K562 (cell line): ENCODE measurements at regions not wholly inside any gene's neighbourhood (a gene's known extent, or its start where the extent isn't known, plus 50 kb on each side); places are given as distances from the start of the nearest gene placed in this dataset.

Experiments
- ATAC-seq: fragments of 200-7000 bp; cut with Tn5 transposase; 3 replicates; pipeline ENCODE4 v1.9.1; 2020; ENCODE audit warnings: moderate library complexity
- BruUV-seq: library from RNA; stranded (reverse); fragments of 400-500 nt; replicated peaks from 2 replicates; lab custom pipeline; 2021; lab: Mats Ljungman, UMichigan
- CTCF ChIA-PET: fragments of 300-600 bp; formaldehyde crosslinking; extraction: SDS; loops from one replicate; lab custom pipeline; 2021; ENCODE audit warnings: low intra/inter-chr PET ratio; lab: Yijun Ruan, JAX
- POLR2A ChIA-PET: fragments of 300-600, 350-650 bp; sonication (Branson Sonifier 250); formaldehyde crosslinking; extraction: SDS; loops from one replicate; lab custom pipeline; 2021; ENCODE audit warnings: antibody characterized with exemption, inconsistent platforms; lab: Yijun Ruan, JAX
- DNase-seq, 4 experiments: peaks; one replicate each; pipeline versions ENCODE4 v3.0.0 to v3.0.0-alpha.2; 2011 to 2018; ENCODE audit warnings: low spot score in 3 of 4, mixed read lengths in 3 of 4; ENCODE audit errors: extremely low read depth in 1 of 4
- FAIRE-seq: peaks from 2 replicates; lab custom pipeline; 2011; peaks lifted over from hg19 to GRCh38; lab: Jason Lieb, UNC
- H2AFZ ChIP-seq: 2 replicates; pipeline ENCODE4 v1.6.0; 2011; ENCODE audit warnings: low read depth, low read length, control low read depth, inconsistent platforms
- H3K27ac ChIP-seq: fragments of 200-600 bp; 3 replicates; pipeline ENCODE4 v1.8.0; 2011; ENCODE audit warnings: low read depth, mild to moderate bottlenecking, control low read depth, inconsistent platforms, low read length, moderate library complexity, mixed read lengths; ENCODE audit errors: extremely low read depth
- H3K27me3 ChIP-seq, 2 experiments: fragments of 300-600 bp in 1 of 2; 2 replicates in 1 of 2; 3 replicates in 1 of 2; pipeline versions ENCODE4 v1.6.0 to v1.8.0; 2011; ENCODE audit warnings: inconsistent platforms in 2 of 2, low read length in 2 of 2, mild to moderate bottlenecking in 1 of 2, mixed read lengths in 1 of 2, moderate library complexity in 1 of 2; ENCODE audit not compliant: control insufficient read depth in 2 of 2, insufficient read depth in 2 of 2
- H3K36me3 ChIP-seq: fragments of 300-600 bp; 3 replicates; pipeline ENCODE4 v1.8.0; 2011; ENCODE audit warnings: mild to moderate bottlenecking, low read length, inconsistent platforms; ENCODE audit not compliant: control insufficient read depth, insufficient read depth
- H3K4me1 ChIP-seq, 2 experiments: fragments of 200-600 bp in 1 of 2; replicated peaks in 1 of 2; 2 replicates in 1 of 2; 3 replicates in 1 of 2; pipeline versions ENCODE4 v1.5.1 to v1.8.0; 2011; ENCODE audit warnings: inconsistent platforms in 2 of 2, low read length in 2 of 2, mild to moderate bottlenecking in 1 of 2, mixed read lengths in 1 of 2, moderate library complexity in 1 of 2; ENCODE audit not compliant: control insufficient read depth in 2 of 2, insufficient read depth in 2 of 2
- H3K4me2 ChIP-seq: 2 replicates; pipeline ENCODE4 v1.6.1; 2011; ENCODE audit warnings: low read length, control low read depth, inconsistent platforms, mixed read lengths; ENCODE audit not compliant: insufficient read depth
- H3K4me3 ChIP-seq: fragments of 200-600 bp; sonication (generic), shearing (Covaris generic); 2 replicates; pipeline ENCODE4 v1.5.1; 2016; ENCODE audit warnings: control low read depth, inconsistent platforms
- H3K79me2 ChIP-seq: fragments of 200-600 bp; 3 replicates; pipeline ENCODE4 v1.8.0; 2011; ENCODE audit warnings: low read length, inconsistent platforms; ENCODE audit not compliant: control insufficient read depth, insufficient read depth
- H3K9ac ChIP-seq, 2 experiments: 2 replicates each; pipeline versions ENCODE4 v1.6.0 to v1.6.1; 2011; ENCODE audit warnings: low read depth in 2 of 2, low read length in 2 of 2, control low read depth in 1 of 2, inconsistent platforms in 1 of 2, mild to moderate bottlenecking in 1 of 2, mixed read lengths in 1 of 2; ENCODE audit not compliant: insufficient read depth in 1 of 2
- H3K9me1 ChIP-seq: one replicate; pipeline ENCODE4 v1.6.0; 2011; ENCODE audit warnings: inconsistent platforms, mild to moderate bottlenecking, low read length, moderate library complexity; ENCODE audit not compliant: control insufficient read depth, insufficient read depth
- H3K9me3 ChIP-seq: replicated peaks from 2 replicates; pipeline ENCODE4 v1.5.1; 2011; ENCODE audit warnings: low read depth, low read length, inconsistent platforms; ENCODE audit not compliant: control insufficient read depth, insufficient read depth
- H4K20me1 ChIP-seq: replicated peaks from 2 replicates; pipeline ENCODE4 v1.6.1; 2011; ENCODE audit warnings: low read length, inconsistent platforms, mixed read lengths; ENCODE audit not compliant: control insufficient read depth, insufficient read depth
- ARID1B ChIP-seq: fragments of 450-650 bp; IDR thresholded peaks from 2 replicates; pipeline ENCODE4 v1.6.1; 2016; ENCODE audit warnings: antibody characterized with exemption, mild to moderate bottlenecking, inconsistent platforms
- COPS2 ChIP-seq: fragments of 450-650 bp; conservative IDR thresholded peaks from 2 replicates; pipeline ENCODE4 v1.6.1; 2016; ENCODE audit warnings: mild to moderate bottlenecking, moderate library complexity
- SIN3B ChIP-seq: fragments of 450-650 bp; IDR thresholded peaks from 2 replicates; pipeline ENCODE4 v1.6.1; 2017; ENCODE audit warnings: low read depth, mild to moderate bottlenecking, moderate library complexity
- SRSF3 ChIP-seq: fragments of 200-400 bp; formaldehyde crosslinking; IDR thresholded peaks from 2 replicates; pipeline ENCODE4 v1.6.1; 2016; ENCODE audit warnings: mild to moderate bottlenecking, low read length, moderate library complexity; ENCODE audit not compliant: insufficient read depth
- WGBS: fragments of 100-300 bp; shearing (Covaris generic); methylation state at CpG from one replicate; pipeline ENCODE4 v1.1.6; 2016; ENCODE audit warnings: low coverage, mixed read lengths; ENCODE audit not compliant: insufficient coverage; ENCODE audit errors: missing lambda C conversion rate; 5-methylcytosine and 5-hydroxymethylcytosine counted together
- in situ Hi-C: fragments of 300-500 bp; cut with MboI; formaldehyde crosslinking; loops from 4 replicates; pipeline ENCODE4 v1.15.0; 2018; ENCODE audit warnings: inconsistent platforms, mixed read lengths
- intact Hi-C: fragments of 100-400 bp; cut with micrococcal nuclease; formaldehyde crosslinking; loops from 2 replicates; pipeline ENCODE4 v1.14.2; 2022

- CTCF ChIA-PET = no interaction called here
- in situ Hi-C loops = no loop called here
- Histone ChIP-seq H3K27me3 (peaks cover 11 to 75% of the 10 kb centered on the region in 2 experiments; a peak in 4 of 5 replicates), H4K20me1 (peaks cover 16% of the 10 kb centered on the region; the same call in 1 of the 2 replicates), H3K4me1 (no peaks in the 10 kb centered on the region), H3K9me1 (peaks cover 3% of the 10 kb centered on the region), H3K4me3 (no peak overlapping the region), H2AFZ (no peak overlapping the region), H3K9ac (no peak overlapping the region), H3K27ac (no peak overlapping the region), H3K9me3 (no peaks in the 10 kb centered on the region), H3K79me2 (no peaks in the 10 kb centered on the region), H3K4me2 (no peak overlapping the region)
- DNase-seq (no peak), ATAC-seq (no peak), FAIRE-seq (no peak)
- 3% methylated on average over 22 of the region's 22 CpGs for WGBS
- POLR2A ChIA-PET = interaction anchor here (1.6 kb wide), 1 partner anchor 10 kb away, joined by 4 read pairs; no protein-coding TSS in a partner anchor
- no TSS peak for BruUV-seq
- intact Hi-C loops = no loop called here
- TF ChIP-seq SRSF3 = no peak
- no peak for TF ChIP-seq COPS2
- TF ChIP-seq SIN3B = no peak
- TF ChIP-seq ARID1B = no peak
- TF ChIP-seq, all 486 proteins: peak for 0
- H3K36me3 ChIP-seq = no peaks in the 10 kb centered on the region
These were observed 201.9 kb downstream of the PHETA1 start for GRCh38 chr12:111166779-111167540.
